Adrenal gland (tissue), 5 donors: ENCODE measurements at regions not wholly inside any gene's neighbourhood (a gene's known extent, or its start where the extent isn't known, plus 50 kb on each side); places are given as distances from the start of the nearest gene placed in this dataset.

Experiments
- CTCF ChIP-seq, 6 experiments: fragments of 450-650 bp in 4 of 6; fragments of 200-600 bp in 2 of 6; sonication (generic) in 1 of 6; IDR thresholded peaks; 1 replicate in 5 of 6; 2 replicates in 1 of 6; pipeline versions ENCODE4 v1.5.1 to v1.8.0; 2016 to 2021; ENCODE audit warnings: antibody characterized with exemption in 6 of 6, mild to moderate bottlenecking in 2 of 6, moderate library complexity in 1 of 6
- POLR2A ChIP-seq, 2 donors: fragments of 450-650 bp; IDR thresholded peaks; one replicate each; pipeline ENCODE4 v1.6.1; 2017; ENCODE audit warnings: antibody characterized with exemption in 2 of 2, mild to moderate bottlenecking in 2 of 2, moderate library complexity in 1 of 2
- donor health status: DM: no; HTN: no; CAD: no.

GRCh38 chr14:101045511-101045910 lies 142.0 kb upstream of the RTL1 start:
- TF ChIP-seq CTCF (IDR thresholded peaks at IDR 0.05) (no peak), POLR2A (IDR thresholded peaks at IDR 0.05) (no peak)
